ENCODE measurements at regions not wholly inside any gene's neighbourhood (a gene's known extent, or its start where the extent isn't known, plus 50 kb on each side); places are given as distances from the start of the nearest gene placed in this dataset.

GRCh38 chr2:59074071-59074470 lies 832.9 kb upstream of the FANCL start:
- TF ChIP-seq EZH2phosphoT487 (IDR thresholded peaks at IDR 0.05; ENCODE audit: insufficient read depth, low read depth), result no peak
- no peak for TF ChIP-seq EZH2 (IDR thresholded peaks at IDR 0.05; ENCODE audit: insufficient read depth, poor library complexity, severe bottlenecking)

Measured in GM23248 (cell line).